ENCODE measurements at regions not wholly inside any gene's neighbourhood (a gene's known extent, or its start where the extent isn't known, plus 50 kb on each side); places are given as distances from the start of the nearest gene placed in this dataset.

DNA sequence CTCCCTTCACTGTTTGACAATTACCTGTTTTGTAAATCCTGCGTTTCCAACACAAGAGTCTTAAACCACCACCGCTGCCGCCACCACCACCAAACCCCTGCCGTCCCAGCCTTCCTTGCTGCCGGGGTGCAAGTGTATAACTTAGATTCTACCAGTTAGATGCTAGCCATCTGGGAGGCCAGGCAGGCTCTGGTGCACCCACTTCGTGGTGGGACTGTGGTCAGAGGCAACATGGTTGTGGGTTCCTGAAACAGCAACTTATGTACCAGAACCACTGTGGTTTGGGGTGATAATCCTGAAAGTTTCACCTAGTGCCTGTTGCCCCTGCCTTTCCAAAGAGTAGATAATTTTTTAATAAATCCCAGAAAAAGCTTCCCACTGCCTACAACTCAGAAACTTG is 510.5 kb downstream of the CCSER2 start:
- H3K36me3 ChIP-seq: no peaks in the 10 kb centered on the region
- TF ChIP-seq EP300 (IDR thresholded peaks at IDR 0.05): no peak
- TF ChIP-seq, protein P1, sequence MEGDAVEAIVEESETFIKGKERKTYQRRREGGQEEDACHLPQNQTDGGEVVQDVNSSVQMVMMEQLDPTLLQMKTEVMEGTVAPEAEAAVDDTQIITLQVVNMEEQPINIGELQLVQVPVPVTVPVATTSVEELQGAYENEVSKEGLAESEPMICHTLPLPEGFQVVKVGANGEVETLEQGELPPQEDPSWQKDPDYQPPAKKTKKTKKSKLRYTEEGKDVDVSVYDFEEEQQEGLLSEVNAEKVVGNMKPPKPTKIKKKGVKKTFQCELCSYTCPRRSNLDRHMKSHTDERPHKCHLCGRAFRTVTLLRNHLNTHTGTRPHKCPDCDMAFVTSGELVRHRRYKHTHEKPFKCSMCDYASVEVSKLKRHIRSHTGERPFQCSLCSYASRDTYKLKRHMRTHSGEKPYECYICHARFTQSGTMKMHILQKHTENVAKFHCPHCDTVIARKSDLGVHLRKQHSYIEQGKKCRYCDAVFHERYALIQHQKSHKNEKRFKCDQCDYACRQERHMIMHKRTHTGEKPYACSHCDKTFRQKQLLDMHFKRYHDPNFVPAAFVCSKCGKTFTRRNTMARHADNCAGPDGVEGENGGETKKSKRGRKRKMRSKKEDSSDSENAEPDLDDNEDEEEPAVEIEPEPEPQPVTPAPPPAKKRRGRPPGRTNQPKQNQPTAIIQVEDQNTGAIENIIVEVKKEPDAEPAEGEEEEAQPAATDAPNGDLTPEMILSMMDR (IDR thresholded peaks at IDR 0.05): no peak
- TF ChIP-seq POLR2A (IDR thresholded peaks at IDR 0.05): no peak
- DNase-seq (ENCODE audit: low spot score in 2 of 2): no peak
- WGBS, 2 donors: 86 to 94% methylated on average over 6 of the region's 6 CpGs
- no peak overlapping the region for H3K4me3 ChIP-seq
- no peaks in the 10 kb centered on the region for H3K27me3 ChIP-seq
- no peak overlapping the region for H3K27ac ChIP-seq
- H3K9me3 ChIP-seq: no peaks in the 10 kb centered on the region
- no peaks in the 10 kb centered on the region for H3K4me1 ChIP-seq

DNA sequence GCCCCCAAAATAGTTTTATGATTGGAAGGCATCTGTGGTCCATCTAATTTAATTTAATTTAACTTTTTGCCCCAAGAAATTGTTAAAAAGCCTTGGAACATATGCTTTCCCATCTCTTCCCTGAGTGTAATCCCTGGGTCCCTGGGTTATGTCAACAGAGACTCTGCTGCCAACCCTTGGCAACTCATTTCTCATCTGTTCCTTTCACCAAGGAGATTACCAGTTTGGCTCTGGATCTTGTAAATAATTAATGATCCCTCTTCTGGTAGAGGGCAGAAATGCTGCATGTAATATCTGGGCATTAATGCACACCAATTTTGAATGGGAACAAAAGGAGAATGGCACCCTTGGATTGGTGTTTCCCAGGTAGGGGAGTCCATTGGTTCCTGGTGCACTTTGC is 514.2 kb downstream of the CCSER2 start:
- no peaks in the 10 kb centered on the region for H3K9me3 ChIP-seq

DNA sequence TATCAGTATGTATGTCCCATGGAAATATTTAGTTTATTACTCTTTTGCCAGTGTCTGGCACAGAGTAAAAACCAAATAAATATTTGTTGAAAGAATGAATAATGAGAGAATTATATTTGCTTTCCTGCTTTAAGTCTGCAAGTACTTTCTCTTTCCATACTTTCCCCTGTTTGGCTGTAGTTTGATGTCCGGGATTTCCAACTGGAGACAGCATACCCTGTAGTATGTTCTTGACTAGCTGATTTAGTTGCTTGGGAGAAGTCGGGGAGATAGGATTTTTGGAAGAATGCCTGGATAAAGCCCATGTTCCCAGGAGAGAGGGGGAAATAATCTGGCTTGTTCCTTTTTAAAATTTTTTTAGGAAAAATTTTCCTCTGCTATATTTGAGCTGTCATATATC is 516.1 kb downstream of the CCSER2 start:
- no peaks in the 10 kb centered on the region for H3K27me3 ChIP-seq
- H3K4me3 ChIP-seq: no peak overlapping the region
- no peaks in the 10 kb centered on the region for H3K4me1 ChIP-seq
- no peaks in the 10 kb centered on the region for H3K9me3 ChIP-seq
- no peak for TF ChIP-seq EP300 (IDR thresholded peaks at IDR 0.05)
- TF ChIP-seq, protein P1 (IDR thresholded peaks at IDR 0.05): no peak
- TF ChIP-seq POLR2A (IDR thresholded peaks at IDR 0.05): no peak
- H3K36me3 ChIP-seq: no peaks in the 10 kb centered on the region
- no peak for DNase-seq (ENCODE audit: low spot score in 2 of 2)
- WGBS, 2 donors: 26% methylated on average over 2 of the region's 2 CpGs
- no peak overlapping the region for H3K27ac ChIP-seq

More for the DNA sequence above, 514.2 kb downstream of the CCSER2 start:
- H3K36me3 ChIP-seq: no peaks in the 10 kb centered on the region
- no peak overlapping the region for H3K4me3 ChIP-seq
- no peak overlapping the region for H3K27ac ChIP-seq
- no peaks in the 10 kb centered on the region for H3K27me3 ChIP-seq
- TF ChIP-seq EP300 (IDR thresholded peaks at IDR 0.05): no peak
- no peak for TF ChIP-seq POLR2A (IDR thresholded peaks at IDR 0.05)
- TF ChIP-seq, protein P1 (IDR thresholded peaks at IDR 0.05): no peak
- no peak for DNase-seq (ENCODE audit: low spot score in 2 of 2)
- no peaks in the 10 kb centered on the region for H3K4me1 ChIP-seq

DNA sequence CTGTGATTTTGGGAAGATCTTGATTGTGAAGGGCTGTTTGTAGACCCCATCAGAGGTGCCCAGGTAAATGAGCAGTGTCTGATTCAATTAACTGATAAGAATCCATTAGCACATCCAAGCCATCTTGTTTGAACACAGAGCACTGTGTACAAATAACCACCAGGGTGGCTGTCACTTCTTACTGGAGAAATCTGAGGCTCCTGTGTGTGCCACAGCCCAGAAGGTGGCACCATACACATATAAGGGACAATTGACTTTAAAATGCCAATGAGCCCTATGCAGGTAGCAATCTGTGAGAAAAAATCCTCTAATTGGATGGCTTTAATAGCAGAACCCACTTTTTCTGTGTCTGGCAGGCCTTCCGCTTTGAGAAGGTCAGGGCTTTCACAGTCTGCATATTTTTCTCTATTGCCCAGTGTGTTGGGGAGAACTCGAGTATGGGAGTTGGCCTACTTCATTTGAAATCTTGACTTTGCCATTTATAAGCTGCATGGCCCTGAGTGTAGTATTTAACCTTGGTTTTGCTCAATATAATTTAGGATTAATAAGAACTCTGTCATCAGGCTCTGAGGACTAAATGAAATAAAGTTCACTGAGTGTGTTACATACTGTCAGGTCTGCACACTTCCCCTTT is 517.4 kb downstream of the CCSER2 start:
- H3K27ac ChIP-seq: no peak overlapping the region
- DNase-seq (ENCODE audit: low spot score in 2 of 2): no peak
- H3K27me3 ChIP-seq: no peaks in the 10 kb centered on the region
- no peaks in the 10 kb centered on the region for H3K9me3 ChIP-seq
- no peak overlapping the region for H3K4me3 ChIP-seq
- 79 to 95% methylated on average over 2 of the region's 2 CpGs for WGBS, 2 donors
- TF ChIP-seq POLR2A (IDR thresholded peaks at IDR 0.05) (no peak), EP300 (IDR thresholded peaks at IDR 0.05) (no peak)
- no peaks in the 10 kb centered on the region for H3K4me1 ChIP-seq
- no peaks in the 10 kb centered on the region for H3K36me3 ChIP-seq

DNA sequence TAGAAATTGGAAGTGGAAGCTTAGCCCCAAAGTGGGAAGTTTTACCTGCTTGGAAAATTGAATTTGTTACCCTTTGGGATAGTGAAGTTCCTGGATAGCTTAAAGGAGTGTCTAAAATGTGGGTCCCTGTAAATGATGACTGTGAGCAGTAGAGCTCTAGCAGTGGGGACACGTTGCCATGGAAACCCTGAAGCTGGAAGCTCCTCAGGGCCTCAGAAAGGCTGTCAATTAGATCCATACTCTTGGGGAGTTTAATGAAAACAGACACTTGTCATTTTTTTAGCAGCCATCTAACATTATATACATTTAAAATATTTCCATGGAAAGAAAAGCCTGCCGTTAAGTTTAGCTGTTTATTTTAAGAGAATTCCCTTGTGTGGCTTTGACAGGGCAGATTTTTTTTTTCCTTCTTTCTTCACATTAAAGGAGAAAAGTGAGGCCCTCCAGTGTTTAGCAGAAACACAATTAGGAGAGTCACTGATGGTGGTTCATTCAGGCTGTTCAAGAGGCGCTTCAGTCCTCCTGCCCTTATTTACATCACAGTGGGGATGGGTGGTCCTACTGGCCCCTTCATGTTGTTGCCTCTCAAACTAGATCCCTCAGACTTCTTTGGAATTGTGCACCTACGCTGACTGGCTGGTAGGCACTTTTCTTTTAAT is 518.4 kb downstream of the CCSER2 start:
- H3K27me3 ChIP-seq: no peaks in the 10 kb centered on the region
- H3K4me1 ChIP-seq: no peaks in the 10 kb centered on the region
- 69 to 77% methylated on average over 4 of the region's 4 CpGs for WGBS, 2 donors
- no peaks in the 10 kb centered on the region for H3K36me3 ChIP-seq
- no peaks in the 10 kb centered on the region for H3K9me3 ChIP-seq
- TF ChIP-seq, protein P1 (IDR thresholded peaks at IDR 0.05): no peak
- no peak for TF ChIP-seq POLR2A (IDR thresholded peaks at IDR 0.05)
- no peak for TF ChIP-seq EP300 (IDR thresholded peaks at IDR 0.05)
- H3K4me3 ChIP-seq: no peak overlapping the region
- H3K27ac ChIP-seq: no peak overlapping the region
- no peak for DNase-seq (ENCODE audit: low spot score in 2 of 2)
